HG03039 (cell line): ENCODE measurements at regions not wholly inside any gene's neighbourhood (a gene's known extent, or its start where the extent isn't known, plus 50 kb on each side); places are given as distances from the start of the nearest gene placed in this dataset.
"Not testable (repeated sequence)": the region's sequence is repeated elsewhere in the genome, so short reads cannot be mapped to it uniquely, and the experiment has no call there.

Experiments used
- ATAC-seq: cut with Tn5 transposase; IDR thresholded peaks from one replicate; pipeline ENCODE4 v1.9.1; 2021; ENCODE audit warnings: mild to moderate bottlenecking, moderate library complexity; ENCODE audit not compliant: unreplicated experiment

DNA sequence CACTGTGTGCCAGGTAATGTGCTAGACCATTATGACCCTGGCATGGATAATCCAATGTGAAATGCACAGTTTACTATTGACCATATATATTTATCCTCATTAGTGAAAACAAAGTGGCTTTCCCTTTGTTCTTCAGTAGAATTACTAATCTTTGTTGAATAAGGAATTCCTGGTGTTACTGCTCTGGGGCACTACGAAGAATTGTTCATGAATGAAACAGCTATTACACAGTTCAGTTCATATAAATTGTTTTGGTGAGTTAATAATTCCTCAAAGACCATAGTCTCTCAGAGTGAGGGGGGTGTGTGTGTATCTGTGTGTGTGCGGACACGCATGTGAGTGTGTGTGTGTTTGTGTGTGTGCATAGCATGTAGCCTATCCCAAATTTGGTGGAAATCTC is 668.0 kb upstream of the MBL2 start:
- no peak for ATAC-seq

DNA sequence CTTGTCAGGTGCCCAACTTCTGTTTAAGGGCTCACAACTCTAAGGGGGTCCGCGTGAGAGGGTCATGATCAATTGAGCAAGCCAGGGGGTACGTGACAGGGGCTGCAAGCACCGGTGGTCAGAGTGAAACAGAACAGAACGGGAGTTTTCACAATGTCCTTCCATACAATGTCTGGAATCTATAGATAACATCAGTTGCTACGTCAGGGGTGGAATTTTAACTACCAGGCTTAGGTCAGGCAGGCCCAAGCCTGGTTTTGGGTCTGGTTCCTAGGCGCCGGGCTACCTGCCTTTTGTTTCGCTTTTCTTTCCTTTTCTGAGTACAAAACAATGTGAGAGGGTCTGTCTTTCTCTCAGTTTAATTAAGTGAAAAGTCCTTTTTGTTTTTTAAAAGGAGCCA is 666.5 kb upstream of the MBL2 start:
- not testable (repeated sequence) for ATAC-seq

DNA sequence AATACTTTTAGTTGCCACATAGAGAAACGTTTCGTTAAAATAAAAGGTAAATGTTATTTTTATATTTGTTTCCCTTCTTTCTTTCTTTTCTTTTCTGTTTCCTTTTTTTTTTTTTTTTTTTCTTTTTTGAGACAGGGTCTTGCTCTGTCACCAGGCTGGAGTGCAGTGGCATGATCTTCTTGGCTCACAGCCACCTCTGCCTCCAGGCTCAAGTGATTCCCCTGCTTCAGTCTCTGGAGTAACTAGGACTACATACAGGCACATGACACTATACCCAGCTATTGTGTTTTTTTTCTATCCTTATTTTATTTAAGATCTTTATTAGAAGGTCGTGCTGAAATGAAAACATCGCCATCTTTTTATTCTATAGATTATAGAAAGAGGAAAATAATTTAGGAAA is 661.8 kb upstream of the MBL2 start:
- no peak for ATAC-seq

- no peak for ATAC-seq
Measured at GRCh38 chr10:53432035-53432434, 659.5 kb upstream of the MBL2 start.

DNA sequence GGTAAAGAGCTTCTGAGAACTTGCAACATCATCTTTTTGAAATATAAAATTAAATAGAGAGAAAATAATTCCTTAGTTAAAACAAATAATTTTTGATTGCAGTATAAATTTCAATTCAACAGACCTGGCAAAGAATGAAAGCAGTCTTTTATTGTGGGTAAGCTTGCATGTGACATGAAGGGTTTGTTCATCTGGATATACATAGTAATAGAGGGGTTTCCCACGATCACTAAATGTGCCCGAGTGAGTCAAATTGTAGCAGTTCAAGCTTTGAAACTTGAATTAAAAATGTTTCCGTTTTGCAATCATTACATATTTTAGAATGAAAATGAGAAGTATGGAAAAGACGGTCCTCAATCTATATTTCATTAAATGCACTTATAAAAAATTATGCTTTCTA is 658.4 kb upstream of the MBL2 start:
- ATAC-seq, result no peak

- no peak for ATAC-seq
Measured at GRCh38 chr10:53430127-53430891, 657.7 kb upstream of the MBL2 start.

- no peak for ATAC-seq
Measured at GRCh38 chr10:53422223-53422888, 649.8 kb upstream of the MBL2 start.

GRCh38 chr10:53412651-53413050 is 640.1 kb upstream of the MBL2 start:
- ATAC-seq, result no peak

GRCh38 chr10:53406532-53406931 is 633.9 kb upstream of the MBL2 start:
- ATAC-seq, result no peak

DNA sequence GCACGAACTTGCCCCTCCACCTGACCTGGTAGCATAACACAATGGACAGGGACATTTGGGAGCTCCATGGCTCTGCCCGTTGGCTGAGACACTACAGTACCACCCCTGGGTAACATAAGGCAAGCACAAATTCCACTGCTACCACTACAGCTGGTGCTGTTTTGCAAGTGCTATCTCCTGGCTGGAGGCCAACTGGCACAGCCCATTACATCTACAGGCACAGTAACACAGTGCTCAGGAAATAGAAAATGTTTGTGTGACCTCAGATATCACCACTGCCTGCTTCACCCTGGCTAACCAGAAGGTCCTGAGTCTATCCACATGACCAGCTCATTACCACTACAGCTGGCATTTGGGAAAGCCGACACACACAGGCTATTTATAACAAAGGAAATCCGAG is 631.1 kb upstream of the MBL2 start:
- no peak for ATAC-seq

DNA sequence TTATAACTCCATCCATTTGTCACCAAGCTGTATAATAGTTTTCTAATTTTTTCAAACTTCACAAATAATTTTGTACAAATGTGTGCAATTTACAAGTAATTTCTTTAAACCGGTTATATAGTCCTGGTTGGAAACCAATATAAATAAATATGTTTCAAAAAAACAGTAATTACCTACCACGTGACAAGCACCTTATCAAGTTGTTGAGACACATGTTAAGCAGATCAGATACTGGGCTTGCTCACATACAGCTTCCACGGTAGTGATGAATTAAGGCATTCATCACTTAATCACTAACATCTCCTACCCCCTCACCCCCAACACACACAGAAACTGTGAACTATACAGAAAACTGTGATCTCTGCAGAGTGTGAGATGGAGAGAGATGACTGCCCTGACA is 630.0 kb upstream of the MBL2 start:
- no peak for ATAC-seq

DNA sequence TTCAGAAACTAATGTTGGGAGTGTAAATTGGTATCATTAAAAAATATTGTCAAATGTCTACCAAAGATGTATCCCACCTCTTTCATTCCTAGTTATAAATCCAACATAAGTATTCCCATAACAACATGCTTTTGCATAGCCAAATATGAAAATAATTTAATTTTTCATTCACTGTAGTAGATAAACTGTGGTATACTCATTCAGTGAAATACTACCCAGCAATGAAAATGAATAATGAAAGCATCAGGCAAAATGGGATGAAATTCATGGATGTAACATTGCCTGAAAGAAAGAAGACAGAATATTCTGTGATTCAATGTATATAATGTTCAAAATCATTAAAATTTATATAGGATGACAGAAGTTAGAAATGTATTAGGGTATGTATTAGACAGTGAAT is 629.0 kb upstream of the MBL2 start:
- no peak for ATAC-seq

GRCh38 chr10:53396876-53397275 is 624.3 kb upstream of the MBL2 start:
- no peak for ATAC-seq

DNA sequence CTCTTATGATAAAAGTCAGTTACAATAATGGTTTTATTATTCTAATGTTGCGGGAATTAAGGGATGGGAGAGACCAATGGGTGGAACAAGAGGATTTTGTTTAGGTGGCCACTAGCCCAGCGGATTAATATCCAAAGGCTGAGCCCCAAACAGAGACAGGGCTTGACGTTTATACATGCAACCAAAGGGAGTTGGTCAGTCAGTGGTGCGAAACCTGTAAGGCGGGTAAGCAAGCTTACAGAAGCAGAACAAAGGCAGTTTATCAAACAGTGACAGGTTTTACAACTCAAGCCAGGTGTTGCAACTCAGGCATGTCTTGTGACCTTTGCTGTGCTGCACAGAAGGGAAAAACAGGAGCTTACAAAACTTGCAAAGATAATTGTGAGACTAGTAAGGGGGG is 622.9 kb upstream of the MBL2 start:
- no peak for ATAC-seq

- no peak for ATAC-seq
Measured at GRCh38 chr10:53387562-53387961, 615.0 kb upstream of the MBL2 start.

GRCh38 chr10:53382543-53382942 is 610.0 kb upstream of the MBL2 start:
- no peak for ATAC-seq

DNA sequence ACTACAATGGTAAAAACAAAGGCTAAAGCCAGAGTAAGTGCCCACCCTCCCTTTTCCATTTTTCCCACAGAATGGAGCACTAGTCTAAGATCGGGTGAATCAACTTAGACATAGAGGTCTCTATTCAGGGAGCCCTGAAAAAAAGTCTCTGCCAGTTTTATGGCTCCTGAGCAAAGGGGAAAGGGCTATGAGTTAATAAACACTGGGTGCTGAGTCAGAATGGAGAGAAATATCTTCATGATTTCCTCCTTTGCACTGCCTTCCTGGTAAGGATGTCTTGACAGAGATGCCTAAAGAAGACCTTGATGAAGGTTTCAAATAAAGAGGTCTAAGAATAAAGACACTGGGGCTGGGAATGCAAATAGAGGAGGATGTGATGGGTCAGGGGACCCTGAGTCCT is 607.4 kb upstream of the MBL2 start:
- ATAC-seq, result no peak

DNA sequence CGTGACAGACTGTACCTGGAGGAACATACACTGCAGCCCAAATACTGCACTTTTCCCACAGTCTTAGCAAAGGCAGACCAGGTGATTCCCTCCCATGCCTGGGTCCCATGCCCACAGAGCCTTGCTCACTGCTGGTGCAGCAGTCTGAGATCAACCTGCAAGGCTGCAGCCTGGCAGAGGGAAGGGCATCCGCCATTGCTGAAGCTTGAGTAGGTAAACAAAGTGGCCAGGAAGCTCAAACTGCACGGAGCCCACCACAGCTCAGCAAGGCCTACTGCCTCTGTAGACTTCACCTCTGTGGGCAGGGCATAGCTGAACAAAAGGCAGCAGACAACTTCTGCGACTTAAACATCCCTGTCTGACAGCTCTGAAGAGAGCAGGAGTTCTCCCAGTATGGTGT is 597.8 kb upstream of the MBL2 start:
- no peak for ATAC-seq

DNA sequence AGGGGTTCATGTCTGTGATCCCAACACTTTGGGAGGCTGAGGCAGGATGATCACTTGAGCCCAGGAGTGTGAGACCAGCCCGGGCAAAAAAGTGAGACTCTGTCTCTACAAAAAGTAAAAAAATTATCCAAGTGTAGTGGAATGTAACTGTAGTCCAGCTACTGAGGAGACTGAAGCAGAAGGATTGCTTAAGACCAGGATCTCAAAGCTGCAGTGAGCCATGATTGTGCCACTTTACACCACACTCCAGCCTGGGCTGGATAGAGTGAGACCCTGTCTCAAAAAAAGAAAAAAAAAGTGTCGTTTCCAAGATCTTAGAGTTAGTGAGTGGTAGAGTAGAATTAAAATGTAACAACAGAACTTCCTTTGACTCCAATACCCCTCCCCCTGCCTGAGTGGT is 589.4 kb upstream of the MBL2 start:
- no peak for ATAC-seq

DNA sequence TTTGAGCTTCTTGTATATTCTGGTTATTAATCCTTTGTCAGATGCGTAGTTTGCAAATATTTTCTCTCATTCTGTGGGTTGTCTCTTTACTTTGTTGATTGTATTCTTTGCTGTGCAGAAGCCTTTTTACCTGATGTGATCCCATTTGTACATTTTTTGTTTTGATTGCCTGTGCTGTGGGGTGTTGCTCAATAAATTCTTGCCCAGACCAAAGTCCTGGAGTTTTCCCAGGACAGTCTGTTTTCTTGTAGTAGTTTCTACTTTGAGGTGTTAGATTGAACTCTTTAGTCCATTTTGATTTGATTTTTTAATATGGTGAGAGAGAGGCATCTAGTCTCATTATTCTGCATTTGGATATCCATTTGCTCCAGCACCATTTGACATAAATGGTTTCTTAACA is 588.7 kb upstream of the MBL2 start:
- ATAC-seq, result no peak

- not testable (repeated sequence) for ATAC-seq
Measured at GRCh38 chr10:53358978-53359377, 586.4 kb upstream of the MBL2 start.

- no peak for ATAC-seq
Measured at GRCh38 chr10:53358536-53358935, 586.0 kb upstream of the MBL2 start.

DNA sequence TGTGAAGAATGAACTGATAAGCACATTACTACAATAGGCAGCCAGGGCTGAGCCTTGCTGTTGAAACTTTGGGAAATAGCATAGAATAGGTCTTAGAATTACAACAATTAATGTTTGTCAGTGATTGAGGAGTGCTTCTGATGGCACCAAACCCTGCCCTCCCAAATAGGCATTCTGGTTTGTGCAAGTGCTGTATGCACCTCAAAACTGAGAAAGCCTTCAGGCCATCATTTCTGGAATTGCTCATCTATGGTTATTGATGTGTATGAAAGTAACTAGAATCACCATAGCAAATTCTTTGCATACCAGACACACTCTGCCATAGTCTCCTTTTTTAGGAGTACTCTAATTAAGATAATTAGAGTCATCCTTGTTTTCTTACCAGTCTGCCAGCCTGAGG is 585.0 kb upstream of the MBL2 start:
- ATAC-seq, result no peak
